NCI-H146 (cell line): ENCODE measurements at regions not wholly inside any gene's neighbourhood (a gene's known extent, or its start where the extent isn't known, plus 50 kb on each side); places are given as distances from the start of the nearest gene placed in this dataset.

ENCODE experiments used
- DNase-seq: peaks from one replicate; lab custom pipeline; 2025; lab: John Stamatoyannopoulos, UW

- no peak for DNase-seq
These were observed 221.4 kb upstream of the TRIB2 start for GRCh38 chr2:12495247-12495868.

GRCh38 chr2:12498286-12498685, 218.4 kb upstream of the TRIB2 start:
- DNase-seq = no peak

- DNase-seq = no peak
These were observed 218.0 kb upstream of the TRIB2 start for GRCh38 chr2:12498704-12499103.

- DNase-seq = no peak
These were observed 215.8 kb upstream of the TRIB2 start for GRCh38 chr2:12500899-12501298.

- DNase-seq = no peak
These were observed 215.1 kb upstream of the TRIB2 start for GRCh38 chr2:12501469-12502158.

- DNase-seq = no peak
These were observed 214.0 kb upstream of the TRIB2 start for GRCh38 chr2:12502759-12503158.

- DNase-seq = no peak
These were observed 212.3 kb upstream of the TRIB2 start for GRCh38 chr2:12504443-12504842.

GRCh38 chr2:12506846-12507245, 209.9 kb upstream of the TRIB2 start:
- no peak for DNase-seq

GRCh38 chr2:12507295-12507694, 209.4 kb upstream of the TRIB2 start:
- no peak for DNase-seq

- no peak for DNase-seq
These were observed 206.7 kb upstream of the TRIB2 start for GRCh38 chr2:12510070-12510469.

- no peak for DNase-seq
These were observed 203.4 kb upstream of the TRIB2 start for GRCh38 chr2:12513339-12513738.

- DNase-seq = no peak
These were observed 202.6 kb upstream of the TRIB2 start for GRCh38 chr2:12514168-12514567.

GRCh38 chr2:12514631-12515437, 201.9 kb upstream of the TRIB2 start:
- no peak for DNase-seq

- no peak for DNase-seq
These were observed 200.9 kb upstream of the TRIB2 start for GRCh38 chr2:12515871-12516270.

GRCh38 chr2:12533337-12534005, 183.3 kb upstream of the TRIB2 start:
- no peak for DNase-seq

- no peak for DNase-seq
These were observed 182.0 kb upstream of the TRIB2 start for GRCh38 chr2:12534646-12535263.

- DNase-seq = no peak
These were observed 179.8 kb upstream of the TRIB2 start for GRCh38 chr2:12536976-12537375.

GRCh38 chr2:12538138-12538694, 178.5 kb upstream of the TRIB2 start:
- no peak for DNase-seq

- no peak for DNase-seq
These were observed 177.4 kb upstream of the TRIB2 start for GRCh38 chr2:12539336-12539735.

GRCh38 chr2:12539776-12540562, 176.8 kb upstream of the TRIB2 start:
- no peak for DNase-seq
